Heart left ventricle (tissue), 16 donors: ENCODE measurements at regions not wholly inside any gene's neighbourhood (a gene's known extent, or its start where the extent isn't known, plus 50 kb on each side); places are given as distances from the start of the nearest gene placed in this dataset.

Experiments
- ATAC-seq, 4 donors: fragments of 200-7000 bp; cut with Tn5 transposase; one replicate each; pipeline ENCODE4 v1.9.1; 2020 to 2022; ENCODE audit warnings: moderate library complexity in 4 of 4, mild to moderate bottlenecking in 3 of 4, moderate number of reproducible peaks in 1 of 4
- DNase-seq, 5 donors: peaks; one replicate each; pipeline ENCODE4 v3.0.0-alpha.2; 2020
- H3K27ac ChIP-seq, 12 donors: fragments of 200-600 bp; sonication (generic) in 4 of 12; one replicate each; pipeline versions ENCODE4 v1.5.0 to v1.8.0; 2016 to 2022; ENCODE audit warnings: mild to moderate bottlenecking in 2 of 12
- H3K27me3 ChIP-seq, 9 donors: fragments of 200-600 bp; sonication (generic) in 2 of 9; one replicate each; pipeline versions ENCODE4 v1.5.1 to v1.8.0; 2016 to 2022; ENCODE audit warnings: mild to moderate bottlenecking in 3 of 9
- H3K36me3 ChIP-seq, 9 donors: fragments of 200-600 bp; sonication (generic) in 2 of 9; one replicate each; pipeline versions ENCODE4 v1.5.0 to v1.8.0; 2018 to 2022; ENCODE audit warnings: mild to moderate bottlenecking in 2 of 9
- H3K4me1 ChIP-seq, 12 donors: fragments of 200-600 bp; sonication (generic) in 4 of 12; one replicate each; pipeline versions ENCODE4 v1.5.0 to v1.8.0; 2016 to 2022; ENCODE audit warnings: mild to moderate bottlenecking in 3 of 12
- H3K4me3 ChIP-seq, 12 donors: fragments of 200-600 bp; sonication (generic) in 4 of 12; one replicate each; pipeline versions ENCODE4 v1.5.0 to v1.8.0; 2017 to 2022; ENCODE audit warnings: mild to moderate bottlenecking in 9 of 12, moderate library complexity in 4 of 12
- H3K9me3 ChIP-seq, 12 donors: fragments of 200-600 bp; sonication (generic) in 4 of 12; one replicate each; pipeline versions ENCODE4 v1.5.0 to v1.8.0; 2016 to 2022; ENCODE audit warnings: mild to moderate bottlenecking in 1 of 12
- POLR2A ChIP-seq, 2 donors: fragments of 450-650 bp; IDR thresholded peaks; one replicate each; pipeline ENCODE4 v1.6.1; 2017; ENCODE audit warnings: antibody characterized with exemption in 2 of 2, mild to moderate bottlenecking in 2 of 2, moderate library complexity in 2 of 2
- WGBS, 4 donors: extraction: QIAGEN DNeasy Blood & Tissue Kit in 2 of 4; methylation state at CpG; one replicate each; pipeline versions ENCODE4 v1.1.5 to v1.1.7; 2013 to 2018; 5-methylcytosine and 5-hydroxymethylcytosine counted together
- intact Hi-C, 10 donors: fragments of 100-400 bp; cut with DNase I; formaldehyde crosslinking; loops; one replicate each; pipeline versions ENCODE4 v1.11.1 to v1.14.2; 2022
- TF ChIP-seq, protein P1 (sequence below), 12 donors: fragments of 200-600 bp; sonication (generic) in 4 of 12; IDR thresholded peaks; one replicate each; pipeline versions ENCODE4 v1.5.0 to v1.8.0; 2018 to 2022; ENCODE audit warnings: antibody characterized with exemption in 12 of 12, mild to moderate bottlenecking in 5 of 12
- donor health status: ischemic (EF 13 %, LVEDD 7.1; RV severe dilation, severe dysfunction).
- donor health status: healthy with polysubstance abuse.
- donor health status: DM: no; HTN: yes; CAD: no.
- donor health status: DM: no; HTN: no; CAD: no.
- donor health status: ischemic (EF 25% LVEDD 6.9; RV normal size, moderate dysfunction).
- donor health status: ischemic (EF 25% LVEDD 5.7; RV mildly dilated, moderate dysfunction).
- donor health status: healthy.
- donor health status: DM: yes; HTN: yes; CAD: no.
- donor health status: ischemic (EF 35%, LVEDD 5.7; RV mildly dilated, moderate dysfunction).
- donor health status: nonischemic (EF 11% LVEDD 7.7; RV severe dilation, severe dysfunction).
- donor health status: DM: yes; HTN: yes; CAD: no.
- donor health status: PGD.
- donor health status: ischemic (EF 29% LVEDD 5.4; RV normal size, mild dysfunction).
- donor health status: nonischemic (EF 23%, LVEDD 6.1; RV moderate dilation, normal function).

DNA sequence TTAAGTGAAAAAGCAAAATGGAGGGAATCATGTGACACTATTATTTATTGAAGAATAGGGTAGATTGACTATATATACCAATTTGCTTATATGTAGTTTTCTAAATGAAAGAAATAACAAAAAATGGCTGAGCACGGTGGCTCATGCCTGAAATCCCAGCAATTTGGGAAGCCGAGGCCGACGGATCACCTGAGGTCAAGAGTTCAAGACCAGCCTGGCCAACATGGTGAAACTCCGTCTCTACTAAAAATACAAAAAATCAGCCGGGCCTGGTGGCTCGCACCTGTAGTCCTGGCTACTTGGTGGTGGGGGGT lies 59.3 kb upstream of the MYCN start:
- DNase-seq (no peak), ATAC-seq (no peak)
- no peak for TF ChIP-seq POLR2A (IDR thresholded peaks at IDR 0.05)
- TF ChIP-seq, protein P1, sequence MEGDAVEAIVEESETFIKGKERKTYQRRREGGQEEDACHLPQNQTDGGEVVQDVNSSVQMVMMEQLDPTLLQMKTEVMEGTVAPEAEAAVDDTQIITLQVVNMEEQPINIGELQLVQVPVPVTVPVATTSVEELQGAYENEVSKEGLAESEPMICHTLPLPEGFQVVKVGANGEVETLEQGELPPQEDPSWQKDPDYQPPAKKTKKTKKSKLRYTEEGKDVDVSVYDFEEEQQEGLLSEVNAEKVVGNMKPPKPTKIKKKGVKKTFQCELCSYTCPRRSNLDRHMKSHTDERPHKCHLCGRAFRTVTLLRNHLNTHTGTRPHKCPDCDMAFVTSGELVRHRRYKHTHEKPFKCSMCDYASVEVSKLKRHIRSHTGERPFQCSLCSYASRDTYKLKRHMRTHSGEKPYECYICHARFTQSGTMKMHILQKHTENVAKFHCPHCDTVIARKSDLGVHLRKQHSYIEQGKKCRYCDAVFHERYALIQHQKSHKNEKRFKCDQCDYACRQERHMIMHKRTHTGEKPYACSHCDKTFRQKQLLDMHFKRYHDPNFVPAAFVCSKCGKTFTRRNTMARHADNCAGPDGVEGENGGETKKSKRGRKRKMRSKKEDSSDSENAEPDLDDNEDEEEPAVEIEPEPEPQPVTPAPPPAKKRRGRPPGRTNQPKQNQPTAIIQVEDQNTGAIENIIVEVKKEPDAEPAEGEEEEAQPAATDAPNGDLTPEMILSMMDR (IDR thresholded peaks at IDR 0.05), result no peak
- WGBS, 4 donors, result 77 to 84% (median 82%) methylated on average over 7 of the region's 7 CpGs
- intact Hi-C loops, result no loop called here
- H3K27me3 ChIP-seq, result no peaks in the 10 kb centered on the region
- peaks cover 0 to 8% (median 0%) of the 10 kb centered on the region in 12 donors for H3K9me3 ChIP-seq
- H3K4me1 ChIP-seq, result no peaks in the 10 kb centered on the region
- H3K4me3 ChIP-seq, result no peak overlapping the region
- H3K36me3 ChIP-seq, result no peaks in the 10 kb centered on the region
- H3K27ac ChIP-seq, result no peak overlapping the region

DNA sequence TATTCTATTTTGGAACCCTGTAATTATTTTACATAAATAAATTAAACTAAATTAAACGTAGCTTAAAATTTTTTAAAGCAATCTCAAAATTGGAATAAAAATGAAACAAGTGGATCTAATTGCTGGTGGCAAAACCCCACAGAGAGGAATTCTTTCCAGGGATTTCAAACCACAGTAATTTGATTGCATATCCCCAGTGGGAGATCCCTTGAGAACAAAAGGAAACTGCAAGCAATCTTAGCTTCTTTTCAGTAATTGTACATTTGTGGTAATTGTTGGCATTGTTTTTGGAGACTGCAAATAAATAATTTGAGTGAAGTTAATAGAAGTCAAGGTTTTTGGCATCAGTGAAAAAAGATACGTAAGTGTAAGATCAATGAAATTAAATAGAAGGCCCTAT lies 58.7 kb upstream of the MYCN start:
- no peak overlapping the region for H3K4me3 ChIP-seq
- no peak for DNase-seq
- TF ChIP-seq POLR2A (IDR thresholded peaks at IDR 0.05), result no peak
- TF ChIP-seq, protein P1 (IDR thresholded peaks at IDR 0.05), result no peak
- H3K9me3 ChIP-seq, result peaks cover 0 to 8% (median 0%) of the 10 kb centered on the region in 12 donors
- no peaks in the 10 kb centered on the region for H3K4me1 ChIP-seq
- intact Hi-C loops, result no loop called here
- 89 to 94% (median 90%) methylated on average over 2 of the region's 2 CpGs for WGBS, 4 donors
- no peaks in the 10 kb centered on the region for H3K27me3 ChIP-seq
- H3K27ac ChIP-seq, result no peak overlapping the region
- no peaks in the 10 kb centered on the region for H3K36me3 ChIP-seq
- ATAC-seq, result no peak

DNA sequence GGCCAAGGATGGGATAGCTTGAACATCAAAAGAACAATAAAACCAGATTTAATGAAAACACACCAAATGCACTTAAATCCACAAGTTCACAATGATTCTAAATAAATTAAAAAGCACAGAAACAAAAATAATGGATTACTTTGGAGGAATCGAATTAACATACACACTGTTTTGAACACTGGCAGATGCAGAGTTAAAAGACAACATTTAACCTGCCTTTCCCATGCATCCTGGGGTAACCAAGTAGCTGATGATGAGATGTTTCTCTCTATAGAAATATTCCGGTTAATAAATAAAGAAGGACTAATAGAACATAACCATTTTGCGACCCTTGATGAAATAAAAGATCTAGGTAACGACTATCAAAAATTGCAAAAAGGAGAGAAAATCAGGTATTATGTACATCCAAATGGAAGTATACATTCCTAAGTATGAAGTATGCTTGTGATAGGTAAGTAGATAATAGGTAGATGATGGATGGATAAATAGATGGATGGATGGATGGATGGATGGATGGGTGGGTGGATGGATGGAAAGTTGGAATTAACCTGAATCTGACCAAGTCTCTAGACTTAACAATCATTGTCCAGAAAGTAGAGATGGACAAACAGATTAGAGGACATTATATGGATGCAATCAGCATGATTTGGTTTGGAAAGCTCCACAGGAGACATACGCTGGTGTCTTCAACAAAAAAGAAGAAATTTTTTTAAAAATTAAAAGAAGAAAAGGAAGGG lies 57.4 kb upstream of the MYCN start:
- H3K4me1 ChIP-seq, result no peaks in the 10 kb centered on the region
- TF ChIP-seq POLR2A (IDR thresholded peaks at IDR 0.05), result no peak
- TF ChIP-seq, protein P1 (IDR thresholded peaks at IDR 0.05), result no peak
- ATAC-seq (no peak), DNase-seq (no peak)
- peaks cover 0 to under 1% (median 0%) of the 10 kb centered on the region in 12 donors for H3K9me3 ChIP-seq
- H3K4me3 ChIP-seq, result no peak overlapping the region
- no peaks in the 10 kb centered on the region for H3K27me3 ChIP-seq
- WGBS, 4 donors, result 84 to 97% (median 95%) methylated on average over 5 of the region's 5 CpGs
- H3K36me3 ChIP-seq, result no peaks in the 10 kb centered on the region
- H3K27ac ChIP-seq, result no peak overlapping the region
- intact Hi-C loops, result no loop called here

DNA sequence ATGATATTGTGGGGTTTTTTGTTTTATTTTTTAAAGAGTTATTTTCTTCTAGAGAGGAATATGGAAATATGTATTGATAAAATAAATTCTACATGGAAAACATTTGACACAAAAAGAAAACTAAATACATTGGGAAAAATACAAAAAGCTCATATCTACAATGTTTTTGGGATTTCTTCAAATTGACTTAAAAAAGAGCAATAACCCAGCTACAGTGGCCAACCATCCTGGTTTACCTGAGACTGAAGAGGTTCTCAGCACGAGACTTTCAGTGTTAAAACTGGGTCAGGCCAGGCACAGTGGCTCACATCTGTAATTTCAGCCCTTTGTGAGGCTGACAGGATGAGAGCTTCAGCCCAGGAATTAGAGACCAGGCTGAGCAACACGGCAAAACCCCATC lies 56.7 kb upstream of the MYCN start:
- H3K9me3 ChIP-seq, result no peaks in the 10 kb centered on the region
- 88 to 92% (median 90%) methylated on average over 2 of the region's 2 CpGs for WGBS, 4 donors

More for the DNA sequence above, 56.7 kb upstream of the MYCN start:
- Histone ChIP-seq H3K27ac (no peak overlapping the region), H3K27me3 (no peaks in the 10 kb centered on the region), H3K4me1 (no peaks in the 10 kb centered on the region), H3K4me3 (no peak overlapping the region), H3K36me3 (no peaks in the 10 kb centered on the region)
- DNase-seq, result no peak
- ATAC-seq, result no peak
- TF ChIP-seq, protein P1 (IDR thresholded peaks at IDR 0.05), result no peak
- no peak for TF ChIP-seq POLR2A (IDR thresholded peaks at IDR 0.05)
- intact Hi-C loops, result no loop called here
